HG03460 (cell line): ENCODE measurements at regions not wholly inside any gene's neighbourhood (a gene's known extent, or its start where the extent isn't known, plus 50 kb on each side); places are given as distances from the start of the nearest gene placed in this dataset.
"Not testable (repeated sequence)": the region's sequence is repeated elsewhere in the genome, so short reads cannot be mapped to it uniquely, and the experiment has no call there.

Experiments used
- ATAC-seq: cut with Tn5 transposase; IDR thresholded peaks from one replicate; pipeline ENCODE4 v1.9.1; 2021; ENCODE audit not compliant: unreplicated experiment

DNA sequence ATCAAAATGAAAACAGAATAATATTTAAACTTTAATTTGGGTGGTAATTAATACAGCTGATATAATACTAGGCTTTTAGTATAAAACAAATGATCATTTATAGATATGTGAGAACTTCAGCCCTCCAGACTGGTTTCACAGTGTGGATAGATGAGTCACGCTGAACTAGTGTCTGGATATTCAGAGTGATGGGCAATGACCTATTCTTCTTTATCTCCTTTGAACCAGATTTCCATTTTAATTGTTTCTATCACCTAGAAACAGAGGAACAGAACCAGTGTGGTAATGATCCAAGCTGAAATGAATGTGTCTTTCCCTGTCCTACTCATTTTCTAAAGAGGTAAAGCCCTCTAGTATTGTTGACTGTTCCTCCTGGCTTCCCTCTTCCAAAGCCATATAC, 155.2 kb upstream of the GK2 start:
- no peak for ATAC-seq

GRCh38 chr4:79561751-79562150, 153.7 kb upstream of the GK2 start:
- ATAC-seq = no peak

DNA sequence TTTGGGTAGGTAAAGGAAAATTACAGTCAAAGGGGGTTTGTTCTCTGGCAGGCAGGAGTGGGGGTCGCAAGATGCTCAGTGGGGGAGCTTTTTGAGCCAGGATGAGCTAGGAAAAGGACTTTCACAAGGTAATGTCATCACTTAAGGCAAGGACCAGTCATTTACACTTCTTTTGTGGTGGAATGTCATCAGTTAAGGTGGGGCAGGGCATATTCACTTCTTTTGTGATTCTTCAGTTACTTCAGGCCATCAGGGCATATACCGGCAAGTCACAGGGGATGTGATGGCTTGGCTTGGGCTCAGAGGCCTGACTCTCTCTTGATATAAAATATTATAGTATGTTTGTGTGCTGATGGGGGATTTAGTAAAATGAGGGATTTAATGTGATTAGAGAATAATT, 151.4 kb upstream of the GK2 start:
- ATAC-seq = not testable (repeated sequence)

DNA sequence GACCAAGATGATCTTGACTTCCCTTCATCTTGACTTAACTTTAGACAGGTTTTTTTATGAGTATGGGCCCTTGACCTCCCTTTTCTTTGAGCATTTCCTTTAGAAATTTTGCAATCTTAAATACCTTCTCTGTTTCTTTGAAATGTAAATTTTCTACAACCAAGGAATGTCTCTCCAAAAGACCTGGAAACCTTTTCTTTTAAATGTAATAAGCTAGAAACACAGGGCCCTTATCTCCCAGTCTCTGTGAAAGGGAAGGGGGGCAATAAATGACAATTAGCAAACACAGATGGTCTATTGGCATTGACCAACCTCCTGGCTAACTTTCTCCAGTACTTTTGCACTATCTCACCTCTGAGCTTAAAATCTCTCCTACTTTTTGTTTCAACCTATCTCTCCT, 144.3 kb upstream of the GK2 start:
- ATAC-seq = no peak

GRCh38 chr4:79551555-79551954, 143.5 kb upstream of the GK2 start:
- no peak for ATAC-seq

DNA sequence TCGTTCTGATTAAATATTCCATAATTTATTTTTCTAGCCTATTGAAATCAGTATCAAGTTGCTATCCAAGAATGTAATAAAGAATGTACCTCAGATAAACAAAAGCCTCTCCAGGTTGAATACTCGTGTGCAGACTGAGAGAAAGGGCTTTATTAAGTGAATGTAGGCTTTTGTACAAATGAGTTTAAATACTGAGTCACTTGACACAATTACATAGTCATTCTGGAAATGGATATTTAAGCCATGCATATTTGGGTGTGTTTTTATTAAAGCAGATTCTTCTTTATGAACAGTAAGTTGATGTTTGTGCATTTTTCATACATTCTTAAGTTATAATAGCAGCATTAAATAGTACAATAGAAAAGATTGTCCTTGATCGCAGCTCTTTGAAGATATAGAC, 139.8 kb upstream of the GK2 start:
- ATAC-seq = no peak

GRCh38 chr4:79545292-79545691, 137.3 kb upstream of the GK2 start:
- not testable (repeated sequence) for ATAC-seq

GRCh38 chr4:79540143-79540542, 132.1 kb upstream of the GK2 start:
- ATAC-seq = no peak

- no peak for ATAC-seq
Measured at GRCh38 chr4:79535516-79535915, 127.5 kb upstream of the GK2 start.

DNA sequence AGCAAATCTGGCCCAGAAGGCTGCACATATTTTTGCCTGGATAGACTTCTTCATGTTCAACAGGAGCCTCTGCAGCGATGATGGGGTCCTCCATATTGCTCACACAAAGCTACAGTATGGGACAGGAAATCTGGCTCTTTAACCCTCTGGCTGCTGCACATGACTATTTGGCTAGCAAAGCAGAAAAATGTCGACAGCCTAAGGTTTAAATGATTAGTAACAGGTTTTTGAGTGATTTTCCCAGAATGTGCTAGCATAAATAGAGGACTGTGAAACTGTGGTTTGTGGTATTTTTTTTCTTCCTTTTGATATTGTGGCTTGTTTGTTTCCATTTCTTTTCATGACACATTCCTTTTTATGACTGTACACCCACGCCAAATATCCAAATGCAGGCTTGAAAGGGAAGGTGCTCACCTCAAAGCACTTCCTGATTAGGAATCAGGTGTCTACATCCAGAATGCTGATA, 120.2 kb upstream of the GK2 start:
- ATAC-seq = no peak

GRCh38 chr4:79526641-79527565, 118.9 kb upstream of the GK2 start:
- ATAC-seq = no peak

GRCh38 chr4:79516114-79516513, 108.1 kb upstream of the GK2 start:
- ATAC-seq = no peak

- ATAC-seq = no peak
Measured at GRCh38 chr4:79514621-79515329, 106.7 kb upstream of the GK2 start.

- no peak for ATAC-seq
Measured at GRCh38 chr4:79513576-79513975, 105.5 kb upstream of the GK2 start.

- no peak for ATAC-seq
Measured at GRCh38 chr4:79512363-79512762, 104.3 kb upstream of the GK2 start.

DNA sequence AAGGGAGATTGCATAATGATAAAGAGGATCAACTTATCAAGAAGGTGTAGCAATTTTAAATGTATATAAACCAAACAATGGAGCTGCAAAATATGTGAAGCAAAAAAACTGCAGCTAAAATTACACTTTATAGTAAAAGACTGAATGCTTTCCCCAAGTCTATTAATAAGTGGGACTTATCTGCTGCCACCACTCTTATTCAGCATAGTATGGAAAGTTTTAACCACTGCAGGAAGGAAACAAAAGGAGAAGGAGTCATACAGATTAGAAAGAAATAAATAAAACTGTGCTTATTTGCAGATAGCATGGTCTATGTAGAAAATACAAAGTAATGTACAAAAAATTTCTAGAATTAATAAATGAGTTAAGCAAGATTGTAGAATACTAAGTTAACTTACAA, 94.1 kb upstream of the GK2 start:
- no peak for ATAC-seq

- no peak for ATAC-seq
Measured at GRCh38 chr4:79498282-79498681, 90.3 kb upstream of the GK2 start.

DNA sequence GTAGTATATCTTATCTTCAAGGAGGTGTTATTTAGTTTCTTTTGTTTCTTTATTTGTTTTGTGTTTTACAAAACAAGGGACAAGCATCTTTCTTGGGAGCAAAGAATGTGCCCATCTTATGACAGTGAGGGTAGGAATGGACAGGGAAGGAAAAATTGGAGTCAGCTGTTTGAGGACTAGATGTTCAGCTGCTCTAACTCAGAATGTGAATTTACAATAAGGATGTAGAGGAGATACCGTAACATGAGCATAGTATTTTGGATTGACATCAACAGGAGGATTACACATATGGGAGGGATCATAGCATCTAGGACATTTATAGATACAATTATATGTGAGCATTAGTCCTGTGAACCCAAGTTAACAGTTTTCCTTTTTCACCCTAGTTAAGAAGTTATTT, 89.0 kb upstream of the GK2 start:
- ATAC-seq = no peak

GRCh38 chr4:79495447-79495846, 87.4 kb upstream of the GK2 start:
- no peak for ATAC-seq

DNA sequence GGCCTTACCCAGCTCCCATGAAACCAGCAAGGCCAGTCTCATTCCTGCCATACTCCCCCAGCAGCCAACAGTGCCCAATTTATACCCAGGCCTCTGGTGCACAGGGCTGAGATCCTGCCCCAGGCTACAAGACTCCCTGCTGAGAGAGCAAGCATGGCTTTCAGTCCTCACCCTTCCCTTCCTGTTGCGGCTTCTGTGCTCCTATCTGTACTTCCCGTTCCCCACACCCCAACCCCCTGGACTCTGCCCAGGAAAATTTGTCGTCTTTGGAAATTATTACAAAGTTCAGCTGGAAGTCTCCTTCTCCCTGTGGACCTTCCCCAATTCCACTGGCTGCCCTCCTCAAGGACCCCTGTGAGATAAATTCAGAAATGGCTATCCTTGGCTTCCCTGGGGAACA, 84.1 kb upstream of the GK2 start:
- ATAC-seq = no peak

- no peak for ATAC-seq
Measured at GRCh38 chr4:79489506-79489905, 81.5 kb upstream of the GK2 start.

DNA sequence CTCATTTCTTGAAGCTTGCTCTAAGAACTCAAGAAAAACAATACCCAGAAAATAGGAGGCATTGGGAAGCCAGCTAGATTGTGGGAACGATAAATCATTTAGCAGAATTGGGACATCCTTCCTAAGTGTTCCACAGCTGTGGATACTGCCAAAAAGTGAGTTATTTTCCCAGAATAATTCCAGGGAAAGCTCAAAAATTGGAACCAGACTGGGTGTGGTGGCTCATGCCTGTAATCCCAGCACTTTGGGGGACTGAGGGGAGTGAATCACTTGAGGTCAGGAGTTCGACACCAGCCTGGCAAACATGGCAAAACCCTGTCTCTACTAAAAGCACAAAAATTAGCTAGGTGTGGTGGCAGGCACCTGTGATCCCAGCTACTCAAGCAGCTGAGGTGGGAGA, 68.2 kb upstream of the GK2 start:
- no peak for ATAC-seq

DNA sequence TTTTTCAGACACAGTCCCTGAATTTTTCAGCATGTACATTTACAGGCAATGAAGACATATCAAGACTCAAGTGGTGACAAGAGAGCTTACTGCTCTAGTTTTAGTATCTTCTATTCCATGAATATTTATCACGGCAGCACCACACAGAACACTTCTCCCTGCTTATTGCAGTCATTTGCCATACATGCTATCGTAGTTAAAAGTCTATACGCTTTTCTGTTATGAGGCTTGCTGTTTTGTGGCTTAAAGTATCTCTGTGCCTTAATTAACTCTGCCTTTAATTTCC, 65.4 kb upstream of the GK2 start:
- no peak for ATAC-seq
